T-helper 2 cell treated with Interferon-gamma antibody and Interleukin-4, amounts not matched to agents 5 μg/mL and 100 μg/mL, for 36 hours (primary cell): ENCODE measurements at regions not wholly inside any gene's neighbourhood (a gene's known extent, or its start where the extent isn't known, plus 50 kb on each side); places are given as distances from the start of the nearest gene placed in this dataset.

Experiments
- DNase-seq: peaks from one replicate; pipeline ENCODE4 v3.0.0; 2021; ENCODE audit warnings: low spot score
- H3K27ac Mint-ChIP-seq: one replicate; pipeline ENCODE4 v1.8.0; 2021; ENCODE audit warnings: mild to moderate bottlenecking, mixed read lengths
- H3K27me3 Mint-ChIP-seq: one replicate; pipeline ENCODE4 v1.8.0; 2021; ENCODE audit warnings: low read depth, mixed read lengths
- H3K36me3 Mint-ChIP-seq: one replicate; pipeline ENCODE4 v1.8.0; 2021; ENCODE audit warnings: low read depth, mixed read lengths
- H3K4me1 Mint-ChIP-seq: one replicate; pipeline ENCODE4 v1.8.0; 2021; ENCODE audit warnings: low read depth, mixed read lengths
- H3K4me3 Mint-ChIP-seq: one replicate; pipeline ENCODE4 v1.8.0; 2022; ENCODE audit warnings: mild to moderate bottlenecking, moderate library complexity, mixed read lengths
- H3K9me3 Mint-ChIP-seq: one replicate; pipeline ENCODE4 v1.8.0; 2021; ENCODE audit warnings: mixed read lengths

DNA sequence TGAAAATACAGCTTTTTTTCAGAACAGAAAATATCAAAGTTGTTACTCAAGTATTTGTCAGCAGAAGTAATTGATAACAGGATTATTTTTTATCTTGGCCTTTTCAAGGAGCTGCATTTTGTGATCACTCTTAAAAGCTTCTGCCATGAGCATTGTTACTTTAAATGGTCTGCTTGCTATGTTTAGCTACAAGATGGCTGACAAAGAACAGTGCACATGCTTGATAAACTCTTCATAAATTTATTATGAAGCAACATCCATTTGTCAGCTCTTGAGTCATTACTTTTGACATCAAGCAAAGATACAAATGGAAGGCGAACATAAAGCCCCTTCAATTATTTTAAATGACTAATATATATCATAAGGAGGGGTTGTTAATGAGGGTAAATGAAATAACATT is 205.4 kb upstream of the RPS6KA3 start:
- H3K4me3 Mint-ChIP-seq: no peak overlapping the region
- H3K9me3 Mint-ChIP-seq: no peaks in the 10 kb centered on the region
- H3K27ac Mint-ChIP-seq: no peak overlapping the region
- peaks cover 3% of the 10 kb centered on the region for H3K4me1 Mint-ChIP-seq
- DNase-seq: no peak
- peaks cover 9% of the 10 kb centered on the region for H3K27me3 Mint-ChIP-seq
- no peaks in the 10 kb centered on the region for H3K36me3 Mint-ChIP-seq

GRCh38 chrX:20471483-20471882 is 204.8 kb upstream of the RPS6KA3 start:
- Mint-ChIP-seq H3K27me3 (peaks cover 6% of the 10 kb centered on the region), H3K9me3 (no peaks in the 10 kb centered on the region), H3K4me1 (peaks cover 3% of the 10 kb centered on the region), H3K4me3 (no peak overlapping the region), H3K36me3 (no peaks in the 10 kb centered on the region), H3K27ac (no peak overlapping the region)
- DNase-seq: no peak

DNA sequence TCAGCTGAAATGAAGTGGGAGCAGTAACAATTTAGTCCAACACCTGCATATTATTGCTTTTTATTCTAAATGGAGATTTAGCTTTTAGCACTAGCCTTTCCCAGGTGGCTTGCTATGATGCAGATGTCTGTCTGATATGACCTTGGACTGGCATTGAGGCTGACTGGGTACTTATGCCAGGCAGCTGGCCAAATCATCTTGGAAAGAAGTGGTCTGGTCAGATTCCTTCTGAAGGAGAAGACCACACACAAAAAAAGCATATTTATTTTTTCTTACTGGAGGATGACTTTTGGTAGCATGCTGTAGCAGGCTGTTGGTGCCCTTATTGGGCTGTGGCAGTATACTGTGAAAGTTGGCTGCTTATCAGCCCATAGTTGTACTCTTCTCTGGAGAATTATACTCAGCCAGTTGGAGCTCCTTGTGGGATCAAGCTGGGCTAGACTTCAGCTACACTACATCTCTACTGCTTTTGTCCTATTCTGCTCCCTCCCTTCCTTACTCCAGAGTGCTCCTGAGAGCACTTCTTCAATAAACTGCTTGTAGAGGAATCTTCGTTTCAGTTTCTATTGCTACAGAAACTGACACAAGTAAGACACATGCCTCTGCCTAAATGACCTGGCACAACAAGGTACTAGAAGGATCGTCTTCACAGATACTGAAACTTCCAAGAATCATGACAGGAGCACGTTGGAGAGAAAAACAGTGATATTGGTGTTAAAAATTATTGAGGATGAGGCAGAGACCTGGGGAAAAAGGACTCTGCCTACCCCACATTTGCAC is 196.8 kb upstream of the RPS6KA3 start:
- peaks cover 13% of the 10 kb centered on the region for H3K27me3 Mint-ChIP-seq
- peaks cover 2% of the 10 kb centered on the region for H3K36me3 Mint-ChIP-seq
- no peak overlapping the region for H3K4me3 Mint-ChIP-seq
- no peak overlapping the region for H3K27ac Mint-ChIP-seq
- peaks cover 11% of the 10 kb centered on the region for H3K4me1 Mint-ChIP-seq
- no peak for DNase-seq
- H3K9me3 Mint-ChIP-seq: peaks cover 6% of the 10 kb centered on the region

GRCh38 chrX:20461576-20461975 is 194.9 kb upstream of the RPS6KA3 start:
- H3K9me3 Mint-ChIP-seq: peaks cover 8% of the 10 kb centered on the region
- no peak overlapping the region for H3K27ac Mint-ChIP-seq
- DNase-seq: no peak
- no peak overlapping the region for H3K4me3 Mint-ChIP-seq
- H3K36me3 Mint-ChIP-seq: peaks cover 2% of the 10 kb centered on the region
- H3K4me1 Mint-ChIP-seq: peaks cover 10% of the 10 kb centered on the region
- peaks cover 12% of the 10 kb centered on the region for H3K27me3 Mint-ChIP-seq

DNA sequence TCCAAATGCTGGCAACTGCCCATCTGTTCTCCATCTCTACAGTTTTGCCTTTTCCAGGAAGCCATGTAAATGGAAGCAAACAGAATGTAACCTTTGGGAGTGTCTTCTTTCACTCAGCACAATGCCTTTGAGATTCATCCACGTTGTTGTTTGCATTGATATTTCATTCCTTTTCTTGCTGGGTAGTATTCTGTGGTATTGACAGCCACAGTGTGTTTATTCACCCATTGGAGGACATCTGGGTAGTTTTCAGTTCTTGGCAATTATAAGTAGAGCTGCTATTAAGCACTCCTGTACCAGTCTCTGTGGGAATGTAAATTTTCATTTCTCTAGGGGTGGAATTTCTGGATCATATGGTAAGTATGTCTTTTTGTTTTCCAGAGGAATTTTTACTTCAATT is 194.3 kb upstream of the RPS6KA3 start:
- DNase-seq: no peak
- peaks cover 3% of the 10 kb centered on the region for H3K36me3 Mint-ChIP-seq
- peaks cover 13% of the 10 kb centered on the region for H3K27me3 Mint-ChIP-seq
- no peak overlapping the region for H3K4me3 Mint-ChIP-seq
- H3K27ac Mint-ChIP-seq: no peak overlapping the region
- peaks cover 10% of the 10 kb centered on the region for H3K4me1 Mint-ChIP-seq
- H3K9me3 Mint-ChIP-seq: peaks cover 10% of the 10 kb centered on the region

DNA sequence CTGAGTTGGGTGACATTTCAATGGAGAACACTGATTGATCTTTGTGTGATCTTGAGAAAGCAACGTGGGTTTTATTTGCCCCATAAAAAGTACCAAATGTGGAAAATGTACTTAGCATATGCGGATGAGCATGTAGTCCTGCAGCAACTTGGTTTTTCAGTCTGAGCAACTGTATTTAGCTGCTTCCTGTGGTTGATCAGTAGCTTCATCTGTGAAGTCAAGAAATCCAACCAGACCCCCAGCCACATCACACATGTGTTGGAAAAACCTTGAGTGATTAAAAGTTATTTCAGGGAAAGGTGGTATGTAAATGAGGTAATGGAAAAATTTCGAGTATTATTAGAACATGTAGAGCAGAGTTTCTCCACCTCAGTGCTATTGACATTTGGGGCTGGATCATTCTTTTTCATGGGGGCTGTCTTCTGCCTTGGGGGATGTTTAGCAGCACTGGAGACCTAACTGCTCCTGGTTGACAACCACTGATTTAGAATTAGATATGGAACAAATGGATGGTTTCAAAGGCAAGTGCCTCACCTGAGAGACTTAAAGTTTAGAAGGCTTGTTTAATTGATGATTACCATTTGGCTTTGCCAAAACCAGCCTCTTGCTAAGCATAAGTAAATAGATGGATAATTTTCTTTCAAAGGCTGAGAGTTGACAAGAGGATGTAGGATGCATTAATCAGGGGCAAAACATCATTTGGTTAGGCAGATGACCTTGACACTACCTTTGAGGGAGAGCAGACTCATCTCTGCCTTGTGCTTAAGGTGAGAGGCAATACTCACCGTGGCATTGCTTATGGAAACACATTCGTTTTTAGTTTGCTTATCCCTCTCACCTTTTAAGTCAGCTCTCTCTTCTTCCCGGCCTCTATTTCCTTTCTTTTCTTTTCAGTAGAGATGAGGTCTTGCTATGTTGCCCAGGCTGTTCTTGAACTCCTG is 193.0 kb upstream of the RPS6KA3 start:
- peaks cover 4% of the 10 kb centered on the region for H3K9me3 Mint-ChIP-seq
- no peak overlapping the region for H3K27ac Mint-ChIP-seq
- peaks cover 12% of the 10 kb centered on the region for H3K4me1 Mint-ChIP-seq
- H3K4me3 Mint-ChIP-seq: no peak overlapping the region
- H3K27me3 Mint-ChIP-seq: peaks cover 13% of the 10 kb centered on the region
- peaks cover 1% of the 10 kb centered on the region for H3K36me3 Mint-ChIP-seq
- peak; percentile 4 for DNase-seq

DNA sequence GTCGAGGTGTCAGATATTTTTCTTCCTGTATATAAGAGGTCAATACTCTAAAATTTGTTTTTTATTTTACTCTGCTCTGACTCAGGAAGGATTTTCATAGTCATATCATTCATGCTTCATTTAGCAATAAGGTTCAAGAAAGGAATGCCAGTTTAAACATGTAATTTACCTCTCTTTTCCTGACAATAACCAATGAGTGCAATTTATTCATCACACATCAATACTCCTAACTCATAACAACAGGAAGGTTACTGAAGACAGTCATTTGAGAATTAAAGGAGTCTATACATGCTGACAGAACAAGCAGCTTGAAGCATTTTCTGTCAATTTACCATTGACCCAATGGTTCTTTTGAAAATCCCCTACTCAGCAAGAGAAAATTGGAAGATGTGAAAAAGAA is 190.3 kb upstream of the RPS6KA3 start:
- Mint-ChIP-seq H3K27me3 (peaks cover 13% of the 10 kb centered on the region), H3K4me3 (no peak overlapping the region), H3K4me1 (peaks cover 29% of the 10 kb centered on the region), H3K27ac (no peak overlapping the region), H3K36me3 (peaks cover 1% of the 10 kb centered on the region), H3K9me3 (peaks cover 4% of the 10 kb centered on the region)
- DNase-seq: no peak

GRCh38 chrX:20455001-20455400 is 188.3 kb upstream of the RPS6KA3 start:
- H3K36me3 Mint-ChIP-seq: peaks cover 7% of the 10 kb centered on the region
- no peak overlapping the region for H3K27ac Mint-ChIP-seq
- H3K27me3 Mint-ChIP-seq: peaks cover 7% of the 10 kb centered on the region
- H3K9me3 Mint-ChIP-seq: peaks cover 7% of the 10 kb centered on the region
- DNase-seq: no peak
- H3K4me1 Mint-ChIP-seq: peaks cover 34% of the 10 kb centered on the region
- H3K4me3 Mint-ChIP-seq: no peak overlapping the region

DNA sequence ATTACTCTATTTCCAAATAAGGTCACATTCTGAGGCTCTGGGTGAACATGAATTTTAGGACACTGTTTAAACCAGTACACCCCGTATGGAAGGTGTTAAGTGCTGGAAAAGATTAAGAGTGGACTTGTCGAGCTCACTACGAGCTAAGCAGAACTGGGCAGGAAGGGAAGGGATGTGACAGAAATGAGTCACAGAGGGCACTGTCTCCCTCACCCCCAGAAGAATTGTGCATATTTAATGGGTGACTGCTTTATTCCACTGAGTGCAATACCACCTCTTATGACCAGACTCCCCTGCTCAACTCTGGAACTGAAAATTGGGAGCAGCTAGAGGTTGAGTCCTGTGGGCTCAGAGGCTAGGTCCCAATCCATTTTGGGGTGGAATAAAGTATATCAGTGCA is 187.4 kb upstream of the RPS6KA3 start:
- peaks cover 7% of the 10 kb centered on the region for H3K36me3 Mint-ChIP-seq
- H3K27me3 Mint-ChIP-seq: peaks cover 11% of the 10 kb centered on the region
- peak overlapping the region; percentile 57 for H3K27ac Mint-ChIP-seq
- peaks cover 28% of the 10 kb centered on the region for H3K4me1 Mint-ChIP-seq
- H3K9me3 Mint-ChIP-seq: peaks cover 7% of the 10 kb centered on the region
- peak overlapping the region; percentile 29 for H3K4me3 Mint-ChIP-seq
- no peak for DNase-seq

- Mint-ChIP-seq H3K27me3 (peaks cover 11% of the 10 kb centered on the region), H3K4me1 (peaks cover 33% of the 10 kb centered on the region), H3K9me3 (peaks cover 7% of the 10 kb centered on the region), H3K27ac (peak overlapping the region; percentile 93), H3K36me3 (peaks cover 7% of the 10 kb centered on the region), H3K4me3 (peak overlapping the region; percentile 71)
- DNase-seq: no peak
These were observed 185.8 kb upstream of the RPS6KA3 start for GRCh38 chrX:20452487-20452886.

GRCh38 chrX:20451929-20452328 is 185.2 kb upstream of the RPS6KA3 start:
- Mint-ChIP-seq H3K27me3 (peaks cover 11% of the 10 kb centered on the region), H3K4me3 (peak overlapping the region; percentile 71), H3K4me1 (peaks cover 33% of the 10 kb centered on the region), H3K27ac (peak overlapping the region; percentile 93), H3K36me3 (peaks cover 7% of the 10 kb centered on the region), H3K9me3 (peaks cover 7% of the 10 kb centered on the region)
- no peak for DNase-seq

- Mint-ChIP-seq H3K36me3 (peaks cover 5% of the 10 kb centered on the region), H3K4me1 (peaks cover 42% of the 10 kb centered on the region), H3K27ac (no peak overlapping the region), H3K9me3 (peaks cover 3% of the 10 kb centered on the region), H3K27me3 (peaks cover 19% of the 10 kb centered on the region), H3K4me3 (peak overlapping the region; percentile 12)
- DNase-seq: no peak
These were observed 178.4 kb upstream of the RPS6KA3 start for GRCh38 chrX:20445109-20445508.

DNA sequence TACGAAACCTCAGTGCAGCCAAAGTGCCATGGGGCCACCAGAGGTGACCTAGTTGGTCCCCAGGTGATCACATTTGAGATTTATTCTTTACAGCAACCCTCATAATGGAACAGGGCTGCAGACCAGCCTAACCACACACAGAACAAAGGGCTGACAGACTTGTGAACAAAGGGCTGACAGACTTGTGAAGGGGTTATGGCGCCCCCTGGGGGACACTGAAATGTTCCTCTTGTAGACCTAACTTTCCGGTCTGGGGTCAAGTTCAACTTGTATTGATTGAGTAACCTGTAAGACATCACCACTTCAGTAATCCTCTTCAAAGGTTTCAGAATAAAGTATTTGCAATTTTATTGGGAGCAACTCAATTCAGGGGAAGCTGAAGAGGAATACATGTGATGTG is 175.9 kb upstream of the RPS6KA3 start:
- H3K4me1 Mint-ChIP-seq: peaks cover 44% of the 10 kb centered on the region
- H3K9me3 Mint-ChIP-seq: peaks cover 3% of the 10 kb centered on the region
- H3K27me3 Mint-ChIP-seq: peaks cover 9% of the 10 kb centered on the region
- H3K4me3 Mint-ChIP-seq: no peak overlapping the region
- H3K27ac Mint-ChIP-seq: no peak overlapping the region
- DNase-seq: peak; percentile 63
- H3K36me3 Mint-ChIP-seq: peaks cover 5% of the 10 kb centered on the region

DNA sequence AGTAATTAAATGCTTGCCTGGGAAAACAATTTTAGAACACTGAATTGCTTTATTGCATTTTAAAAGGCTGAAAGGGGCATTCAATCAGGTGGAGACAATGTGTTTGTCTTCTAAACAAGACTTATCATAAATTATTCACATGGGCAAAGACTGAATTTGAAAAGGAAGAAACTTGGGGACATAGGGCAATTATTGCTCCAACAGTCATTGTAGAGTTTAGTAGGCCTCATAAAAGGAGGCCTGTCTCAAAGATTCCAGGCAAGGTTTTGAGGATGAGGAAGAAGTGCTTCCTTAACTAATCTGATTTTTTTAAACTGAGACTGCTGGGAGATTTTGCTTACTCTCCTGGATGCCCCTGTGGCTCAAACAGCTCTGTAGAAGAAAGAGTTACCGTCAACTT is 174.4 kb upstream of the RPS6KA3 start:
- no peak for DNase-seq
- Mint-ChIP-seq H3K27me3 (peaks cover 9% of the 10 kb centered on the region), H3K4me3 (no peak overlapping the region), H3K27ac (no peak overlapping the region), H3K36me3 (peaks cover 8% of the 10 kb centered on the region), H3K4me1 (peaks cover 53% of the 10 kb centered on the region), H3K9me3 (peaks cover 3% of the 10 kb centered on the region)
